Nephron (organoid): ENCODE measurements at regions not wholly inside any gene's neighbourhood (a gene's known extent, or its start where the extent isn't known, plus 50 kb on each side); places are given as distances from the start of the nearest gene placed in this dataset.

Experiments
- H3K27ac Mint-ChIP-seq, 3 experiments: 2 replicates each; pipeline ENCODE4 v1.8.0; 2020; ENCODE audit warnings: mixed read lengths in 3 of 3, mild to moderate bottlenecking in 2 of 3, moderate library complexity in 1 of 3
- H3K27me3 Mint-ChIP-seq: 2 replicates; pipeline ENCODE4 v1.8.0; 2021; ENCODE audit warnings: low read depth, mild to moderate bottlenecking, moderate library complexity, mixed read lengths
- H3K36me3 Mint-ChIP-seq: 2 replicates; pipeline ENCODE4 v1.8.0; 2020; ENCODE audit warnings: low read depth, mixed read lengths
- H3K4me1 Mint-ChIP-seq: 2 replicates; pipeline ENCODE4 v1.8.0; 2020; ENCODE audit warnings: mixed read lengths
- H3K4me3 Mint-ChIP-seq, 3 experiments: 2 replicates each; pipeline ENCODE4 v1.8.0; 2020; ENCODE audit warnings: mild to moderate bottlenecking in 3 of 3, mixed read lengths in 3 of 3, moderate library complexity in 2 of 3
- H3K9me3 Mint-ChIP-seq: 2 replicates; pipeline ENCODE4 v1.8.0; 2020; ENCODE audit warnings: mixed read lengths
- TF ChIP-seq, protein P1 (sequence below), 3 experiments: fragments of 200-600 bp; sonication (generic); IDR thresholded peaks; one replicate each; pipeline ENCODE4 v1.5.0; 2021; ENCODE audit warnings: antibody characterized with exemption in 3 of 3; ENCODE audit not compliant: unreplicated experiment in 3 of 3

GRCh38 chr18:78001811-78002210 is 752.2 kb downstream of the GALR1 start:
- H3K4me3 Mint-ChIP-seq, result no peak overlapping the region
- no peak overlapping the region for H3K27ac Mint-ChIP-seq
- peaks cover 20% of the 10 kb centered on the region for H3K27me3 Mint-ChIP-seq
- H3K36me3 Mint-ChIP-seq, result no peaks in the 10 kb centered on the region
- H3K4me1 Mint-ChIP-seq, result no peaks in the 10 kb centered on the region
- H3K9me3 Mint-ChIP-seq, result peaks cover 7% of the 10 kb centered on the region
- TF ChIP-seq, protein P1, sequence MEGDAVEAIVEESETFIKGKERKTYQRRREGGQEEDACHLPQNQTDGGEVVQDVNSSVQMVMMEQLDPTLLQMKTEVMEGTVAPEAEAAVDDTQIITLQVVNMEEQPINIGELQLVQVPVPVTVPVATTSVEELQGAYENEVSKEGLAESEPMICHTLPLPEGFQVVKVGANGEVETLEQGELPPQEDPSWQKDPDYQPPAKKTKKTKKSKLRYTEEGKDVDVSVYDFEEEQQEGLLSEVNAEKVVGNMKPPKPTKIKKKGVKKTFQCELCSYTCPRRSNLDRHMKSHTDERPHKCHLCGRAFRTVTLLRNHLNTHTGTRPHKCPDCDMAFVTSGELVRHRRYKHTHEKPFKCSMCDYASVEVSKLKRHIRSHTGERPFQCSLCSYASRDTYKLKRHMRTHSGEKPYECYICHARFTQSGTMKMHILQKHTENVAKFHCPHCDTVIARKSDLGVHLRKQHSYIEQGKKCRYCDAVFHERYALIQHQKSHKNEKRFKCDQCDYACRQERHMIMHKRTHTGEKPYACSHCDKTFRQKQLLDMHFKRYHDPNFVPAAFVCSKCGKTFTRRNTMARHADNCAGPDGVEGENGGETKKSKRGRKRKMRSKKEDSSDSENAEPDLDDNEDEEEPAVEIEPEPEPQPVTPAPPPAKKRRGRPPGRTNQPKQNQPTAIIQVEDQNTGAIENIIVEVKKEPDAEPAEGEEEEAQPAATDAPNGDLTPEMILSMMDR (IDR thresholded peaks at IDR 0.05; ENCODE audit: unreplicated experiment in 3 of 3), result no peak

GRCh38 chr18:78006006-78006773 is 756.5 kb downstream of the GALR1 start:
- no peak overlapping the region for H3K27ac Mint-ChIP-seq
- no peaks in the 10 kb centered on the region for H3K4me1 Mint-ChIP-seq
- H3K36me3 Mint-ChIP-seq, result peaks cover 5% of the 10 kb centered on the region
- peaks cover 21% of the 10 kb centered on the region for H3K27me3 Mint-ChIP-seq
- no peak overlapping the region for H3K4me3 Mint-ChIP-seq
- TF ChIP-seq, protein P1 (IDR thresholded peaks at IDR 0.05; ENCODE audit: unreplicated experiment in 3 of 3), result no peak
- H3K9me3 Mint-ChIP-seq, result peaks cover 7% of the 10 kb centered on the region

GRCh38 chr18:78006774-78007260 is 757.2 kb downstream of the GALR1 start:
- H3K27ac Mint-ChIP-seq, result no peak overlapping the region
- H3K4me1 Mint-ChIP-seq, result no peaks in the 10 kb centered on the region
- no peak overlapping the region for H3K4me3 Mint-ChIP-seq
- peaks cover 5% of the 10 kb centered on the region for H3K9me3 Mint-ChIP-seq
- peaks cover 21% of the 10 kb centered on the region for H3K27me3 Mint-ChIP-seq
- peaks cover 5% of the 10 kb centered on the region for H3K36me3 Mint-ChIP-seq
- TF ChIP-seq, protein P1 (IDR thresholded peaks at IDR 0.05; ENCODE audit: unreplicated experiment in 3 of 3), result no peak

GRCh38 chr18:78010363-78010762 is 760.7 kb downstream of the GALR1 start:
- Mint-ChIP-seq H3K27me3 (peaks cover 18% of the 10 kb centered on the region), H3K36me3 (peaks cover 5% of the 10 kb centered on the region), H3K4me3 (peak overlapping the region in 1 of 3 experiments; percentile 16), H3K9me3 (peaks cover 5% of the 10 kb centered on the region), H3K27ac (no peak overlapping the region), H3K4me1 (no peaks in the 10 kb centered on the region)
- TF ChIP-seq, protein P1 (IDR thresholded peaks at IDR 0.05; ENCODE audit: unreplicated experiment in 3 of 3), result no peak

GRCh38 chr18:78017869-78018268 is 768.2 kb downstream of the GALR1 start:
- TF ChIP-seq, protein P1 (IDR thresholded peaks at IDR 0.05; ENCODE audit: unreplicated experiment in 3 of 3), result no peak
- Mint-ChIP-seq H3K4me1 (no peaks in the 10 kb centered on the region), H3K27me3 (peaks cover 17% of the 10 kb centered on the region), H3K27ac (no peak overlapping the region), H3K36me3 (no peaks in the 10 kb centered on the region), H3K9me3 (no peaks in the 10 kb centered on the region), H3K4me3 (no peak overlapping the region)

GRCh38 chr18:78021196-78021595 is 771.5 kb downstream of the GALR1 start:
- H3K4me3 Mint-ChIP-seq, result no peak overlapping the region
- TF ChIP-seq, protein P1 (IDR thresholded peaks at IDR 0.05; ENCODE audit: unreplicated experiment in 3 of 3), result peak in 1 of 3 experiments; percentile 15

More at GRCh38 chr18:78021196-78021595, 771.5 kb downstream of the GALR1 start:
- Mint-ChIP-seq H3K27ac (no peak overlapping the region), H3K27me3 (peaks cover 12% of the 10 kb centered on the region), H3K4me1 (no peaks in the 10 kb centered on the region), H3K36me3 (no peaks in the 10 kb centered on the region), H3K9me3 (no peaks in the 10 kb centered on the region)
